ENCODE measurements at regions not wholly inside any gene's neighbourhood (a gene's known extent, or its start where the extent isn't known, plus 50 kb on each side); places are given as distances from the start of the nearest gene placed in this dataset.
A peak's percentile ranks its signal among the peaks of the same experiment; 100 is the strongest.

- FAIRE-seq (no peak), DNase-seq (ENCODE audit: insufficient read length, low spot score) (no peak)
- TF ChIP-seq POLR2A (IDR thresholded peaks at IDR 0.05; ENCODE audit: low read depth, low read length), result no peak
These were observed 139.9 kb downstream of the RPS12 start for GRCh38 chr6:132954222-132954621.

GRCh38 chr6:132954936-132955335 is 140.6 kb downstream of the RPS12 start:
- FAIRE-seq, result no peak
- DNase-seq (ENCODE audit: insufficient read length, low spot score), result no peak
- no peak for TF ChIP-seq POLR2A (IDR thresholded peaks at IDR 0.05; ENCODE audit: low read depth, low read length)

GRCh38 chr6:132959639-132960326 is 145.4 kb downstream of the RPS12 start:
- FAIRE-seq, result no peak
- no peak for DNase-seq (ENCODE audit: insufficient read length, low spot score)
- no peak for TF ChIP-seq POLR2A (IDR thresholded peaks at IDR 0.05; ENCODE audit: low read depth, low read length)

GRCh38 chr6:132960720-132961119 is 146.4 kb downstream of the RPS12 start:
- DNase-seq (ENCODE audit: insufficient read length, low spot score) (no peak), FAIRE-seq (no peak)
- no peak for TF ChIP-seq POLR2A (IDR thresholded peaks at IDR 0.05; ENCODE audit: low read depth, low read length)

- no peak for FAIRE-seq
- no peak for TF ChIP-seq POLR2A (IDR thresholded peaks at IDR 0.05; ENCODE audit: low read depth, low read length)
- no peak for DNase-seq (ENCODE audit: insufficient read length, low spot score)
These were observed 146.8 kb downstream of the RPS12 start for GRCh38 chr6:132961122-132961521.

- no peak for FAIRE-seq
- TF ChIP-seq POLR2A (IDR thresholded peaks at IDR 0.05; ENCODE audit: low read depth, low read length), result no peak
- no peak for DNase-seq (ENCODE audit: insufficient read length, low spot score)
These were observed 147.2 kb downstream of the RPS12 start for GRCh38 chr6:132961610-132962009.

GRCh38 chr6:132962936-132963868 is 148.8 kb downstream of the RPS12 start:
- DNase-seq (ENCODE audit: insufficient read length, low spot score), result peak; percentile 2
- no peak for TF ChIP-seq POLR2A (IDR thresholded peaks at IDR 0.05; ENCODE audit: low read depth, low read length)
- FAIRE-seq, result no peak

- no peak for FAIRE-seq
- no peak for TF ChIP-seq POLR2A (IDR thresholded peaks at IDR 0.05; ENCODE audit: low read depth, low read length)
- no peak for DNase-seq (ENCODE audit: insufficient read length, low spot score)
These were observed 149.9 kb downstream of the RPS12 start for GRCh38 chr6:132964101-132964867.

GRCh38 chr6:132964868-132965382 is 150.6 kb downstream of the RPS12 start:
- no peak for TF ChIP-seq POLR2A (IDR thresholded peaks at IDR 0.05; ENCODE audit: low read depth, low read length)
- FAIRE-seq (no peak), DNase-seq (ENCODE audit: insufficient read length, low spot score) (no peak)

- DNase-seq (ENCODE audit: insufficient read length, low spot score) (no peak), FAIRE-seq (no peak)
- no peak for TF ChIP-seq POLR2A (IDR thresholded peaks at IDR 0.05; ENCODE audit: low read depth, low read length)
These were observed 153.5 kb downstream of the RPS12 start for GRCh38 chr6:132967871-132968270.

- no peak for TF ChIP-seq POLR2A (IDR thresholded peaks at IDR 0.05; ENCODE audit: low read depth, low read length)
- FAIRE-seq (no peak), DNase-seq (ENCODE audit: insufficient read length, low spot score) (no peak)
These were observed 154.1 kb downstream of the RPS12 start for GRCh38 chr6:132968419-132968950.

- DNase-seq (ENCODE audit: insufficient read length, low spot score), result no peak
- TF ChIP-seq POLR2A (IDR thresholded peaks at IDR 0.05; ENCODE audit: low read depth, low read length), result no peak
- FAIRE-seq, result no peak
These were observed 154.8 kb downstream of the RPS12 start for GRCh38 chr6:132969196-132969595.

- no peak for DNase-seq (ENCODE audit: insufficient read length, low spot score)
- no peak for TF ChIP-seq POLR2A (IDR thresholded peaks at IDR 0.05; ENCODE audit: low read depth, low read length)
- no peak for FAIRE-seq
These were observed 157.3 kb downstream of the RPS12 start for GRCh38 chr6:132971676-132972075.

Data from H54 (cell line).